ENCODE measurements at regions not wholly inside any gene's neighbourhood (a gene's known extent, or its start where the extent isn't known, plus 50 kb on each side); places are given as distances from the start of the nearest gene placed in this dataset.

DNA sequence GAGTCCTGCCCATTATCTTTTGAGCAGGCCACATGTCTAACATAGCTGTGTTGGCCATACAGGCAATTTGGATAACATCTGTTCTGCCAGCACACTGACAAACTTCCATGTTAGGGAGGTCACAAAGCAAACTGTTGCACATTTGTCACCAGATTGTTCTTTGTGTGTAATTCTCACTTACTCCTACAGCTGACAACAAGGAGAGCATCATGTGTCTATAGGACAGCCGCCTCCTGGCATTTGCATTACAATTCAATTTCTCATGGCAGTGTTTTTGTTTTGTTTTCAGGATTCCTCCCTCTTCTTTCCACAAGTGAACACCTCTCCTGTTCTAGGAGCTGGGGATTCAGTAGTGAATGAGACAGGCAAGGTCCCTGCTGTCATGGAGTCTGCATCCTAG is 94.3 kb upstream of the LEF1 start:
- no peak for DNase-seq

DNA sequence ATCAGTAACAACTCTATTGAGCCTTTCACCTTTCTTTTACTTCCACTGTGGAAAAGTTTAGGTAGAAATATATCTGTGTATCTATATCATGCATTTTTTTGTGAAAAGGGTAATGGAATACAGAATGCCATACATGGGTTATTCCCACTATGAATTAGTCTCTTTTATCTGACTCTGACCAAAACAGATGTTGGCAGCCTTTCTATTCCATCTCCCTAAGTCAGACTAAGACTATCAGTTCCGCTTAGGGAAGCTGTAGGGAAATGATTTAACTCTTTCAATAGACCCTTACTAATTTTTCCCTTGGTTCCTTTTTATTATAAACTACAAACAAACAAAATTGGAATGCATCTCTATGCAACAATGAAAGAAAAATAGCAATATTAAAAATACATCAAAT is 92.3 kb upstream of the LEF1 start:
- no peak for DNase-seq

DNA sequence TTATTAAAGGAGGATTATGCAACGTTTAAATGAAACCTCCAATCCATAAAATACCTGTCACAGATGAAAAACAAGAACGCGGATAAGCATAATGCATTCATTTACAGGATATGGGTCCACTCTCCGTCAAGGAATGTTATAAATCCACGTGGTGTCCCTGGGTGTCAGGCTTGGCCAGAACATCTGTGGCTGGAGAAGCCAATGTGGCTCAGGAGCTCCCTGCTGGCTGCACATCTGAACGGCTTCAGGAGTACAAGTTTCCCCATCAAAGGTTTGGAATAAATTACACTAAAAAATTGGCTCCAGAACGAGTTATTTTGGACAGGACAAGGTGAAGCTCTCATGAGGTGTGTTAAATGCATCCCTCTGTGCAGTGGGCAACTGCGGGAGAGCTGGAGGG is 87.8 kb upstream of the LEF1 start:
- no peak for DNase-seq

DNA sequence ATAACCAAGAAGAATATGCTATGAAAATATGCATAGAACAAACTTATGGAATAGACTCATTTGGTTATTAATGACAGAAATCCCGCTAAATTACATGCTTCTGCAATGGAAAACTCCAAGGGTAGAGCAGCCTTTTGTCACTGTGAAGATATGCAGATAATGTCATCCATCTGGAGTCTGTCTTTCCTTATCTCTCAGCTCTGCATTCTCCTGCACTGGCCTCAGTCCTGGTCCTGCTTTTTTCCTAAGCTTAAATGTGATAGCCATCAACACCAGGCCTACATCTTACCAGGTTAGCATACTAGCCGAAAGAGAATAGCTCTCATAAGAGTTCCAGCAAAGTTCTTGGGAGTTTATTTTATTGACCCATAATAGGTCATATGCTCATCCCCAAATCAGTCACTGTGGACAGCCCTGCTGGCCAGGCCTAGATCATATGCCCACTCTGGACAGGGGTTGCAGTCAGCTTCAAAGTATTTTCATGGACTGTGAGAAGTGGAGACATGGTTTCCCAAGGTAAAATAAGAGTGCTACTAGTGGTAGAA is 86.5 kb upstream of the LEF1 start:
- no peak for DNase-seq

DNA sequence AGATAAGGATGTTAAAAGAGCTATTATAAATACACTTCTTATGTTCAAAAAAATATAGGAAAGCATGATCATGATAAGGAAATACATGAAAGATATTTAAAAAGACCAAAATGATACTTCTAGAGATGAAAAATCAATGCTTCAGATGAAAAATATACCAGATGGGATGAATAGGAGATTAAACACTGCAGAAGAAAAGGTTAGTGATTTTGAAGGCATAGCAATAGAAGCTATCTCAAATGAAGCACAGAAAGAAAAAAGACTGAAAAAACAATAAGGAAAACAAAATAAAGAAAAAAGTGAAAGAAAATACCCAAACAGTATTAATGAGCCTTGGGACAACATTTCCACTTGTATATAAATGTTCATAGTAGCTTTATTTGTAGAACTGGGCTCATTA is 80.7 kb upstream of the LEF1 start:
- DNase-seq = no peak

DNA sequence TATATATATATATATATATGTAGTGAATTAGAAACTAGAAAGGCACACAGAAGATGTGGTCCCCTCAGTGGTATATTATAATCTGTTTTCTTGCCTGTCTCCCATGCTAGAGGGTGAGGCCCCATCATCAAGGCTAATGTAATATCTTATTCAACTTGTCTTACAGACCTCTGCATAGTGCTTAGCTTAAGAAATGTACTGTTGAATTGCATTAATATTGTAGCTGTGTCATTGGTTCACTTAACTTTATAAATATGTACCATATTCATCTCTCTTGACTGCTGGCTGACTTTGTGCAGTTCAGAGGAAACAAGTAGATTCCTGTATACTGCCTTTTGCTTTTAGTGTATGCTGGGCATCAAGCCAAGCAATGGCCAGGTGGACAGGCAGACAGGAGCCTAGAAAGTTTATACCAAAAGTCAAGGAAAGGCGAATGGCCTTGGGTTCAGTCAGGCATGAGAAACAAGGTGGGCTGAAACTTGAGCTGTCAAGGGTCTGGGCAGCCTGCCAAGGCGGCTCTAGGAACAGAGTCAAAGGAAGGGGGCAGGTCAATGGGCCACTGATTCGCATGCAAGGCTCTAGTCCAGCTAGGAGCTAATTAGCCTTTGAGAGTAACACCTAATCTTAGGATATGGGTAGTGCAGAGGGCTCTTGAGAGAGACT is 78.8 kb upstream of the LEF1 start:
- no peak for DNase-seq

DNA sequence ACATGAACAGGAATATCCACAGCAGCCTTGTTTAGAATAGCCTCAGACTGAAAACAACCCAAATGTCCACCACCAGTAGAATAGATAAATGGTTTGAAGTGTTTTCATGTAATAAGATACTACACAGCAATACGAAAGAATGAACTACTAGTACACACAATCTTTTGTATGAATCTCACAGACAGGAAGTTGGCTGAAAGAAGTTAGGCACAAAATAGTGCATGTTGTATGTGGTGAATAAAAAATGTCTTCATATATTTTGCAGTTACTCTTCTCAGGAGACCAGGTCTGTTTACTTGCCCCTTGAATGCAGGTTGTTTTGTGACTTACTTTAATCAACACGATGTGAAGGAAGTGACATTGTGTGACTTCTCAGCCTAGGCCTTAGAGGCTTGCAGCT is 75.9 kb upstream of the LEF1 start:
- no peak for DNase-seq

DNA sequence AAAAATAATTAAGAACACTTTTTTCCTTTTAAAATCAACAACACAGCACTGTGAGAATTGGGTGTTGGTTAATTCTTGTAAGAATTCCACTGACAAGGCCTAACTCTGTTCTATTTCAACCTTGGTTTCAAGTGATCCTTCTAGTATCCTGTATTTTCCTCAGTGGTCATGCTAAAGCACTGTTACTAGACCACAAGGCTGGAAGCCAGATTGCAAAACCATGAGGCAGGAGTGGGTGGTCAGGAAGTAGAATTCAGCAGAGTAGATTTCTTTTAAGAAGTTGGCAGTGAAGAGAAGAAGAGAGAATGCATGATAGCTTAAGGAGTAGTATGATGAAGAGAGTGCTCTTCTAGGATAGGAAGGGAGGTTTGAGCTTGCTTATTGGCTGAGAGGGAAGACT is 71.6 kb upstream of the LEF1 start:
- DNase-seq = no peak

DNA sequence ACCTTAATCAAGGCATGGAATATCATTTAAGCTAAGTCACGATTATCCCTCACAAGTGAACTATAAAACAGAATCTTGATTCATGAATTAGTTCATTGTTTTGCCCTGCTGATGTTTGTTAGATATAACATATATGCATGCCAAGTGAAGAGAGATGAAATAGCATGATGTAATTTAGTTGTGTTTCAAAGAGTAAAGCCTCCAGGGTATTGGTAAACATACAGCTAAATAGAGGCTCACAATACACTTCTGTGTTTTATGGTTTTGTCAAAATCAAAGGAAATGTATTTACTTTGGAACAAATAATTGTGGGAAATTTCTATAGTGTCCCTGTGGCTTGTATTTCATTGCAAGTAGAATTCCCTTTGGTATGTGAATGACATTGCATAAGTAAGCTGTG is 69.0 kb upstream of the LEF1 start:
- DNase-seq = no peak

DNA sequence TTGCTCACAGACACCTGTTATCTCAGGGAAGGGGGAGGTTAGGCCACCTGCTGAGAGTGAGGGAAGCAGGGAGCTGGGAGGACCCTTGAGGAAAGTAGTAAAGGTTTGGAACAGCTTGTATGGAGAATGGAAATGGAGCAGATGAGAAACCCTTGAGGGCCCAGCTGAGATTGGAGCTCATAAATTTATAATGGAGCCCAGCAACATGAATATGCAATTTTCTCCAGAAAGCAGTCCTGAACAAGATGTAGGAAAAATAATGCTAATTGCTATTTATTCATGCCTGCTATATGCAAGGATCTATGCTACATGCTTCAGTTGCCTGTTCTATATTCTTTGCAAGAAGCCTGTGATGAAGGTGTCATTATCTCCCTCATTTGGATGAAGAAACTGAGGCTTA is 67.5 kb upstream of the LEF1 start:
- DNase-seq = no peak

DNA sequence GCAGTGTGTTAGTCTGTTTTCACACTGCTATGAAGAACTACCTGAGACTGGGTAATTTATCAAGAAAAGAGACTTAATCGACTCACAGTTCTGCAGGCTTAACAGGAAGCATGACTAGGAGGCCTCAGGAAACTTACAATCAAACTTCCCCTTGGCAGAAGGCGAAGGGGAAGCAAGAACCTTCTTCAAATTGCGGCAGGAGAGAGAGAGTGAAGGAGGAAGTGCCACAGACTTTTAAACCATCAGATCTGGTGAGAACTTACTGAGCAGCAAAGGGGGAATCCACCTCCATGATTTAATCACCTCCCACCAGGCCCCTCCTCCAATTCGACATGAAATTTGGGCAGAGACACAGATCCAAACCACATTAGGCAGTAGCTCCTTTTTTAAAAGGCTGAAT is 59.2 kb upstream of the LEF1 start:
- no peak for DNase-seq

DNA sequence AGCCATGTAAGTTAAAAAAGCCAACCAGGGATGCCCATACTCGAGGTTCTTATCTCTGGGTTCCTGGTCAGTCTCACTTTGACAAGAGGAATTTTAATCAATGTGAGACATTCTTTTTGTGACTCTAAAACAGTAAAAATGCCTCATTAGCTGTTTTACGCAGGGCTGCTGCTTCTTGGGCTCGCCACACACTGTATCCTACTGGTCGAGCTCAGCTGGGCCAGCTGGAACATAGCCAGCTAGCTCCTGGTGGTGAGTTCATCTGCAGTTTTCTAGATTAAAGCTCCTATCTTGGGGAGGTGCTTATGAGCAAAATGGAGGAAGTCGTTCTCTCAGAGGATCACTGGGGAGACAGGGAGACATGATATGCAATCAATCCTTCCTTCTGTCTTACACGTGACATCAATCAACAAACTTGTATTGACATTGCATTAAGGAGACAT is 55.9 kb upstream of the LEF1 start:
- DNase-seq = no peak

DNA sequence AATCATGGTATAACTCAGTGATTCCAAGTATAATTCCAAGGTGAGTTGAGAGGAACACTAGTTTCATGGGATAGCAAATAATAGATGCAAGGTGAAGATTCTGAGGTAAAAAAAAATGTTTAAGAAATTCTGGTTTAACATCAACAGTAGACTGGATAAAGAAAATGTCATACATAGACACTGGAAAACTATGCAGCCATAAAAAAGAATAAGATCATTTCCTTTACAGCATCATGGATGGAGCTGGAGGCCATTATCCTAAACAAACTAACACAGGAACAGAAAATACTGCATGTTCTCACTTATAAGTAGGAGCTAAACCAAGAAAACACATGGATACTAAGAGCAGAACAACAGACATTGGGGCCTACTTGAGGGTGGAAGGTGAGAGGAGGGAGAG is 54.6 kb upstream of the LEF1 start:
- no peak for DNase-seq

DNA sequence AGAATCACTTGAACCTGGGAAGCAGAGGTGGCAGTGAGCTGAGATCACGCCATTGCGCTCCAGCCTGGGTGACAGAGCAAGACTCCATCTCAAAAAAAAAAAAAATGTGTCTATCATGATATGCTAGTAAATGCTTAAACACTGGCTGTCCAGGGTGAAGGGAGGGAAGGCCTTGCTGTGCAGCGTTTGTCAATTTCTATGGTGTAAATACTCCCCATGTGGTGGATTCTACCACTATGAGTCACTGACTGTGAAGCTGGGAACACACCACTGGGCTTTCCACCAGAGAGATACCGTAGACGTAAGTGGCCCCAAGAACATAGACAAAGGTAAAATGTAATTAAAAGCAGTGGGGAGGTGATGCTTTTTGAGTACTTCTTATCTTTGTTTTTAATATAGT is 51.3 kb upstream of the LEF1 start:
- no peak for DNase-seq
